A673 (cell line): ENCODE measurements at regions not wholly inside any gene's neighbourhood (a gene's known extent, or its start where the extent isn't known, plus 50 kb on each side); places are given as distances from the start of the nearest gene placed in this dataset.

Experiments
- CTCF ChIP-seq: fragments of 300-800, 200-600 bp; sonication (generic); conservative IDR thresholded peaks from 2 replicates; pipeline ENCODE4 v1.5.1; 2017; ENCODE audit warnings: low read depth, mild to moderate bottlenecking, antibody characterized with exemption, low read length, moderate library complexity, mixed read lengths
- EZH2 ChIP-seq: fragments of 200-600 bp; sonication (generic); IDR thresholded peaks from 2 replicates; pipeline ENCODE4 v1.6.1; 2017; ENCODE audit warnings: borderline replicate concordance, low read depth, mild to moderate bottlenecking, mixed read lengths, antibody characterized with exemption, low read length; ENCODE audit not compliant: poor library complexity, severe bottlenecking

DNA sequence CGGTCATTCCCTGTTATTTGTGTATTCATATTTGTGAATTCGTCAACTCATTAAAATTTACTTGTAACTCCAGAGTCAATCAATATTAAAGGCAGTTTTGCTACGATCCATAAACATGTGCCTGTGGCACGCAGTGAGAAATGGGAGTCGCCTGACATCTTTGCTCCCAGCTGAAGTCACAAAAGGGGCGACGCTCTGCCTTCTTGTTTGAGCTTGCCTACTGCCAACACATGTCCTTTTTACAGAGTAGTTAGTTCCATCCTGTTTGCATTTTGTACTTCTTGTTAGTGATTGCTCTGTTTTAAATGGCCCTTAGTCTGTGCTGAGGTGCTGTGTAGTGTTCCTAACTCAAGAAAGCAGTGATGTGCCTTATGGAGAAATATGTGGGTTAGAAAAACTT, 305.3 kb downstream of the ETS1 start:
- TF ChIP-seq CTCF (no peak), EZH2 (no peak)
